Retinal pigment epithelial cell (primary cell): ENCODE measurements at regions not wholly inside any gene's neighbourhood (a gene's known extent, or its start where the extent isn't known, plus 50 kb on each side); places are given as distances from the start of the nearest gene placed in this dataset.

Experiments
- DNase-seq: peaks from one replicate; pipeline ENCODE4 v3.0.0-alpha.2; 2010; ENCODE audit warnings: low read depth
- H3K4me3 ChIP-seq: 2 replicates; pipeline ENCODE4 v1.5.1; 2011; ENCODE audit warnings: mild to moderate bottlenecking, low read length, control low read depth, moderate library complexity
- TF ChIP-seq, protein P1 (sequence below): conservative IDR thresholded peaks from 2 replicates; pipeline ENCODE4 v1.5.1; 2011; ENCODE audit warnings: low read depth, low read length, control low read depth, inconsistent platforms

GRCh38 chr13:56271686-56272085 is 869.0 kb upstream of the PRR20A start:
- TF ChIP-seq, protein P1, sequence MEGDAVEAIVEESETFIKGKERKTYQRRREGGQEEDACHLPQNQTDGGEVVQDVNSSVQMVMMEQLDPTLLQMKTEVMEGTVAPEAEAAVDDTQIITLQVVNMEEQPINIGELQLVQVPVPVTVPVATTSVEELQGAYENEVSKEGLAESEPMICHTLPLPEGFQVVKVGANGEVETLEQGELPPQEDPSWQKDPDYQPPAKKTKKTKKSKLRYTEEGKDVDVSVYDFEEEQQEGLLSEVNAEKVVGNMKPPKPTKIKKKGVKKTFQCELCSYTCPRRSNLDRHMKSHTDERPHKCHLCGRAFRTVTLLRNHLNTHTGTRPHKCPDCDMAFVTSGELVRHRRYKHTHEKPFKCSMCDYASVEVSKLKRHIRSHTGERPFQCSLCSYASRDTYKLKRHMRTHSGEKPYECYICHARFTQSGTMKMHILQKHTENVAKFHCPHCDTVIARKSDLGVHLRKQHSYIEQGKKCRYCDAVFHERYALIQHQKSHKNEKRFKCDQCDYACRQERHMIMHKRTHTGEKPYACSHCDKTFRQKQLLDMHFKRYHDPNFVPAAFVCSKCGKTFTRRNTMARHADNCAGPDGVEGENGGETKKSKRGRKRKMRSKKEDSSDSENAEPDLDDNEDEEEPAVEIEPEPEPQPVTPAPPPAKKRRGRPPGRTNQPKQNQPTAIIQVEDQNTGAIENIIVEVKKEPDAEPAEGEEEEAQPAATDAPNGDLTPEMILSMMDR, result no peak
- H3K4me3 ChIP-seq, result no peak overlapping the region
- DNase-seq, result no peak

GRCh38 chr13:56283262-56283828 is 857.4 kb upstream of the PRR20A start:
- TF ChIP-seq, protein P1, result no peak
- H3K4me3 ChIP-seq, result no peak overlapping the region
- DNase-seq, result no peak

GRCh38 chr13:56299650-56300049 is 841.1 kb upstream of the PRR20A start:
- TF ChIP-seq, protein P1, result no peak
- DNase-seq, result no peak
- H3K4me3 ChIP-seq, result no peak overlapping the region

DNA sequence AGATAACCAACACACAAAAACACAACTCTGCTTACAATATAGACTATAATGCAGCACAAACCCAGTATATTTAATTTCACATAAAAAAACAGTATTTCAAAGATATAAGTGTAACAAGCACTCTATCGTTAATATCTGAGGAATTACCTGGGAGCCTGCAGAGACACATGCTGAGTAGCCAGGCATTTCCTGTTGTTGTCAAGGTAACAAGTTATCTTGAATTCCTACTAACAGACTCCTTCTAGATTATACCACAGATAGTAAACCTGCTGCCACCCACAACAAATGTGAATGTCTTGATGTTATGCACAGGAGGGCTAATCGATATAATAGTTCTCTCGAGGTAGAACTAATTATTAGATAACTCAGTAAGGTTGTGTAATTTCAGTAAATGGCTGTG is 826.0 kb upstream of the PRR20A start:
- no peak for DNase-seq
- H3K4me3 ChIP-seq, result no peak overlapping the region
- TF ChIP-seq, protein P1, result no peak

DNA sequence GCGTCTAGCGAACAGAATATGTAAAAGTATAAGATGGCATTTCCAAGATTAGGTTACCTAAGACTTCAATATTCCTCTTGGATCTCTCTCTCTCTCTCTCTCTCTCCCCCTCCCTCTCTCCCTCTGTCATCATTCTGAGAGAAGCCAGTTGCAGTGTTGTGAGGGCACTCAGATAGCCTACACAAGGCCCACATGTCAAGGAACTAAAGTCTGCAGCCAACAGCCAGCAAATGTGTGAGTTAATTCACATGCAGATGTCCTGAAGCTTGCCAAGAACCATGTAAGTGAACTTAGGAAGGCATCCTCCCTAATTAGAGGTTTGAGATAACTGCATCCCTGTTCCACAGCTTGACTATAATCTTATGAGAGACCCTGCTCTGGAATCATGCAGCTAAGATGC is 822.9 kb upstream of the PRR20A start:
- no peak overlapping the region for H3K4me3 ChIP-seq
- TF ChIP-seq, protein P1, result no peak
- no peak for DNase-seq

- H3K4me3 ChIP-seq, result no peak overlapping the region
- TF ChIP-seq, protein P1, result no peak
- DNase-seq, result no peak
These were observed 808.0 kb upstream of the PRR20A start for GRCh38 chr13:56332671-56333070.

- no peak overlapping the region for H3K4me3 ChIP-seq
- TF ChIP-seq, protein P1, result no peak
- no peak for DNase-seq
These were observed 804.9 kb upstream of the PRR20A start for GRCh38 chr13:56335775-56336174.
